ENCODE measurements at regions not wholly inside any gene's neighbourhood (a gene's known extent, or its start where the extent isn't known, plus 50 kb on each side); places are given as distances from the start of the nearest gene placed in this dataset.

DNA sequence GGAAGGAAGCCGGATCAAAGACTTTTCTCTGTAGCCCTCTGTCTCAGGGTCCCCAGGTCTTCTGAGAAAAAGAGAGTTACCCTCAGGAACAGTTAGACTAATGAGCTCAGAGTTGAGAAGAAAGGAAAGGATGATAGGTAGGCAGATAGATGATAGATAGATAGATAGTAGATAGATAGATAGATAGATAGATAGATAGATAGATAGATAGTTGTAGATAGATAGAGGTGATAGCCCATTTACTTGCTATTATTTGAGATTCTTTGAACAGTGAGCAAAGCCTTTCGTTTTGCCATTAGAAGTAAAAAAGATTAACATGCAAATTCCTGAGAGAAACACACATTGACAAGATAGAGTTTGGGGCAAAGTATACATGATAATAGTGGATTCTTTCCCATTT is 86.9 kb upstream of the KIT start (continued):
- TF ChIP-seq, protein P1, sequence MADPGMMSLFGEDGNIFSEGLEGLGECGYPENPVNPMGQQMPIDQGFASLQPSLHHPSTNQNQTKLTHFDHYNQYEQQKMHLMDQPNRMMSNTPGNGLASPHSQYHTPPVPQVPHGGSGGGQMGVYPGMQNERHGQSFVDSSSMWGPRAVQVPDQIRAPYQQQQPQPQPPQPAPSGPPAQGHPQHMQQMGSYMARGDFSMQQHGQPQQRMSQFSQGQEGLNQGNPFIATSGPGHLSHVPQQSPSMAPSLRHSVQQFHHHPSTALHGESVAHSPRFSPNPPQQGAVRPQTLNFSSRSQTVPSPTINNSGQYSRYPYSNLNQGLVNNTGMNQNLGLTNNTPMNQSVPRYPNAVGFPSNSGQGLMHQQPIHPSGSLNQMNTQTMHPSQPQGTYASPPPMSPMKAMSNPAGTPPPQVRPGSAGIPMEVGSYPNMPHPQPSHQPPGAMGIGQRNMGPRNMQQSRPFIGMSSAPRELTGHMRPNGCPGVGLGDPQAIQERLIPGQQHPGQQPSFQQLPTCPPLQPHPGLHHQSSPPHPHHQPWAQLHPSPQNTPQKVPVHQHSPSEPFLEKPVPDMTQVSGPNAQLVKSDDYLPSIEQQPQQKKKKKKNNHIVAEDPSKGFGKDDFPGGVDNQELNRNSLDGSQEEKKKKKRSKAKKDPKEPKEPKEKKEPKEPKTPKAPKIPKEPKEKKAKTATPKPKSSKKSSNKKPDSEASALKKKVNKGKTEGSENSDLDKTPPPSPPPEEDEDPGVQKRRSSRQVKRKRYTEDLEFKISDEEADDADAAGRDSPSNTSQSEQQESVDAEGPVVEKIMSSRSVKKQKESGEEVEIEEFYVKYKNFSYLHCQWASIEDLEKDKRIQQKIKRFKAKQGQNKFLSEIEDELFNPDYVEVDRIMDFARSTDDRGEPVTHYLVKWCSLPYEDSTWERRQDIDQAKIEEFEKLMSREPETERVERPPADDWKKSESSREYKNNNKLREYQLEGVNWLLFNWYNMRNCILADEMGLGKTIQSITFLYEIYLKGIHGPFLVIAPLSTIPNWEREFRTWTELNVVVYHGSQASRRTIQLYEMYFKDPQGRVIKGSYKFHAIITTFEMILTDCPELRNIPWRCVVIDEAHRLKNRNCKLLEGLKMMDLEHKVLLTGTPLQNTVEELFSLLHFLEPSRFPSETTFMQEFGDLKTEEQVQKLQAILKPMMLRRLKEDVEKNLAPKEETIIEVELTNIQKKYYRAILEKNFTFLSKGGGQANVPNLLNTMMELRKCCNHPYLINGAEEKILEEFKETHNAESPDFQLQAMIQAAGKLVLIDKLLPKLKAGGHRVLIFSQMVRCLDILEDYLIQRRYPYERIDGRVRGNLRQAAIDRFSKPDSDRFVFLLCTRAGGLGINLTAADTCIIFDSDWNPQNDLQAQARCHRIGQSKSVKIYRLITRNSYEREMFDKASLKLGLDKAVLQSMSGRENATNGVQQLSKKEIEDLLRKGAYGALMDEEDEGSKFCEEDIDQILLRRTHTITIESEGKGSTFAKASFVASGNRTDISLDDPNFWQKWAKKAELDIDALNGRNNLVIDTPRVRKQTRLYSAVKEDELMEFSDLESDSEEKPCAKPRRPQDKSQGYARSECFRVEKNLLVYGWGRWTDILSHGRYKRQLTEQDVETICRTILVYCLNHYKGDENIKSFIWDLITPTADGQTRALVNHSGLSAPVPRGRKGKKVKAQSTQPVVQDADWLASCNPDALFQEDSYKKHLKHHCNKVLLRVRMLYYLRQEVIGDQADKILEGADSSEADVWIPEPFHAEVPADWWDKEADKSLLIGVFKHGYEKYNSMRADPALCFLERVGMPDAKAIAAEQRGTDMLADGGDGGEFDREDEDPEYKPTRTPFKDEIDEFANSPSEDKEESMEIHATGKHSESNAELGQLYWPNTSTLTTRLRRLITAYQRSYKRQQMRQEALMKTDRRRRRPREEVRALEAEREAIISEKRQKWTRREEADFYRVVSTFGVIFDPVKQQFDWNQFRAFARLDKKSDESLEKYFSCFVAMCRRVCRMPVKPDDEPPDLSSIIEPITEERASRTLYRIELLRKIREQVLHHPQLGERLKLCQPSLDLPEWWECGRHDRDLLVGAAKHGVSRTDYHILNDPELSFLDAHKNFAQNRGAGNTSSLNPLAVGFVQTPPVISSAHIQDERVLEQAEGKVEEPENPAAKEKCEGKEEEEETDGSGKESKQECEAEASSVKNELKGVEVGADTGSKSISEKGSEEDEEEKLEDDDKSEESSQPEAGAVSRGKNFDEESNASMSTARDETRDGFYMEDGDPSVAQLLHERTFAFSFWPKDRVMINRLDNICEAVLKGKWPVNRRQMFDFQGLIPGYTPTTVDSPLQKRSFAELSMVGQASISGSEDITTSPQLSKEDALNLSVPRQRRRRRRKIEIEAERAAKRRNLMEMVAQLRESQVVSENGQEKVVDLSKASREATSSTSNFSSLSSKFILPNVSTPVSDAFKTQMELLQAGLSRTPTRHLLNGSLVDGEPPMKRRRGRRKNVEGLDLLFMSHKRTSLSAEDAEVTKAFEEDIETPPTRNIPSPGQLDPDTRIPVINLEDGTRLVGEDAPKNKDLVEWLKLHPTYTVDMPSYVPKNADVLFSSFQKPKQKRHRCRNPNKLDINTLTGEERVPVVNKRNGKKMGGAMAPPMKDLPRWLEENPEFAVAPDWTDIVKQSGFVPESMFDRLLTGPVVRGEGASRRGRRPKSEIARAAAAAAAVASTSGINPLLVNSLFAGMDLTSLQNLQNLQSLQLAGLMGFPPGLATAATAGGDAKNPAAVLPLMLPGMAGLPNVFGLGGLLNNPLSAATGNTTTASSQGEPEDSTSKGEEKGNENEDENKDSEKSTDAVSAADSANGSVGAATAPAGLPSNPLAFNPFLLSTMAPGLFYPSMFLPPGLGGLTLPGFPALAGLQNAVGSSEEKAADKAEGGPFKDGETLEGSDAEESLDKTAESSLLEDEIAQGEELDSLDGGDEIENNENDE (IDR thresholded peaks at IDR 0.05; ENCODE audit: insufficient replicate concordance, low read length): no peak
- no peak for TF ChIP-seq SUZ12 (IDR thresholded peaks at IDR 0.05; ENCODE audit: low read length)
- no peak for TF ChIP-seq EP300 (IDR thresholded peaks at IDR 0.05; ENCODE audit: borderline replicate concordance in 1 of 2, low read depth in 2 of 2, low read length in 2 of 2)
- no peak for TF ChIP-seq NRF1 (IDR thresholded peaks at IDR 0.05; ENCODE audit: low read depth, low read length)
- no peak for TF ChIP-seq JUND (IDR thresholded peaks at IDR 0.05; ENCODE audit: low read length)
- TF ChIP-seq, protein P2, sequence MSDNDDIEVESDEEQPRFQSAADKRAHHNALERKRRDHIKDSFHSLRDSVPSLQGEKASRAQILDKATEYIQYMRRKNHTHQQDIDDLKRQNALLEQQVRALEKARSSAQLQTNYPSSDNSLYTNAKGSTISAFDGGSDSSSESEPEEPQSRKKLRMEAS (IDR thresholded peaks at IDR 0.05): no peak
- TF ChIP-seq POLR2AphosphoS5 (IDR thresholded peaks at IDR 0.05; ENCODE audit: low read depth, low read length): no peak
- TF ChIP-seq, protein P3, sequence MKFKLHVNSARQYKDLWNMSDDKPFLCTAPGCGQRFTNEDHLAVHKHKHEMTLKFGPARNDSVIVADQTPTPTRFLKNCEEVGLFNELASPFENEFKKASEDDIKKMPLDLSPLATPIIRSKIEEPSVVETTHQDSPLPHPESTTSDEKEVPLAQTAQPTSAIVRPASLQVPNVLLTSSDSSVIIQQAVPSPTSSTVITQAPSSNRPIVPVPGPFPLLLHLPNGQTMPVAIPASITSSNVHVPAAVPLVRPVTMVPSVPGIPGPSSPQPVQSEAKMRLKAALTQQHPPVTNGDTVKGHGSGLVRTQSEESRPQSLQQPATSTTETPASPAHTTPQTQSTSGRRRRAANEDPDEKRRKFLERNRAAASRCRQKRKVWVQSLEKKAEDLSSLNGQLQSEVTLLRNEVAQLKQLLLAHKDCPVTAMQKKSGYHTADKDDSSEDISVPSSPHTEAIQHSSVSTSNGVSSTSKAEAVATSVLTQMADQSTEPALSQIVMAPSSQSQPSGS (IDR thresholded peaks at IDR 0.05; ENCODE audit: low read length): no peak
- no peak for TF ChIP-seq POLR2A (IDR thresholded peaks at IDR 0.05; ENCODE audit: control extremely low read depth in 1 of 2, low read depth in 2 of 2, low read length in 2 of 2)
- TF ChIP-seq RFX5 (IDR thresholded peaks at IDR 0.05; ENCODE audit: borderline replicate concordance, low read depth, low read length): no peak
